Right atrium auricular region (tissue), 2 donors: ENCODE measurements at regions not wholly inside any gene's neighbourhood (a gene's known extent, or its start where the extent isn't known, plus 50 kb on each side); places are given as distances from the start of the nearest gene placed in this dataset.
A peak's percentile ranks its signal among the peaks of the same experiment; 100 is the strongest.

Source experiments
- DNase-seq: peaks from one replicate; pipeline ENCODE4 v3.0.0-alpha.2; 2019; ENCODE audit warnings: low spot score
- H3K27ac ChIP-seq, 2 donors: fragments of 200-600 bp; sonication (generic); 1 replicate in 1 of 2; 2 replicates in 1 of 2; pipeline ENCODE4 v1.5.1; 2016 to 2019
- H3K27me3 ChIP-seq, 2 donors: fragments of 200-600 bp; sonication (generic); one replicate each; pipeline versions ENCODE4 v1.5.1 to v1.6.0; 2017 to 2019
- H3K36me3 ChIP-seq: fragments of 200-600 bp; sonication (generic); one replicate; pipeline ENCODE4 v1.5.1; 2016
- H3K4me1 ChIP-seq, 2 donors: fragments of 200-600 bp; sonication (generic); one replicate each; pipeline versions ENCODE4 v1.5.1 to v1.6.0; 2017 to 2019
- H3K4me3 ChIP-seq, 2 donors: fragments of 200-600 bp; sonication (generic); 1 replicate in 1 of 2; 2 replicates in 1 of 2; pipeline ENCODE4 v1.5.1; 2017 to 2019; ENCODE audit warnings: mild to moderate bottlenecking in 1 of 2, moderate library complexity in 1 of 2
- H3K9me3 ChIP-seq, 2 donors: fragments of 200-600 bp; sonication (generic); one replicate each; pipeline ENCODE4 v1.5.1; 2019
- CTCF ChIP-seq, 2 donors: fragments of 200-600 bp; sonication (generic); IDR thresholded peaks; one replicate each; pipeline ENCODE4 v1.5.1; 2019; ENCODE audit warnings: antibody characterized with exemption in 2 of 2

GRCh38 chr13:27006519-27007161 lies 165.0 kb downstream of the USP12 start:
- peak overlapping the region; percentile 24 to 46 for H3K4me3 ChIP-seq
- H3K36me3 ChIP-seq, result no peaks in the 10 kb centered on the region
- no peak overlapping the region for H3K27ac ChIP-seq
- no peaks in the 10 kb centered on the region for H3K9me3 ChIP-seq
- peaks cover 0 to 19% of the 10 kb centered on the region in 2 donors for H3K4me1 ChIP-seq
- TF ChIP-seq CTCF (IDR thresholded peaks at IDR 0.05), result no peak
- H3K27me3 ChIP-seq, result no peaks in the 10 kb centered on the region
- no peak for DNase-seq

GRCh38 chr13:27005976-27006518 lies 165.6 kb downstream of the USP12 start:
- Histone ChIP-seq H3K9me3 (no peaks in the 10 kb centered on the region), H3K4me1 (peaks cover 0 to 19% of the 10 kb centered on the region in 2 donors), H3K36me3 (no peaks in the 10 kb centered on the region), H3K27ac (no peak overlapping the region), H3K27me3 (no peaks in the 10 kb centered on the region), H3K4me3 (peak overlapping the region in 1 of 2 donors; percentile 46)
- no peak for TF ChIP-seq CTCF (IDR thresholded peaks at IDR 0.05)
- DNase-seq, result no peak

- Histone ChIP-seq H3K9me3 (no peaks in the 10 kb centered on the region), H3K4me3 (no peak overlapping the region), H3K4me1 (peaks cover 0 to 19% of the 10 kb centered on the region in 2 donors), H3K27ac (no peak overlapping the region), H3K27me3 (no peaks in the 10 kb centered on the region), H3K36me3 (no peaks in the 10 kb centered on the region)
- DNase-seq, result no peak
- TF ChIP-seq CTCF (IDR thresholded peaks at IDR 0.05), result no peak
These were observed 166.1 kb downstream of the USP12 start for GRCh38 chr13:27005556-27005955.

GRCh38 chr13:27004866-27005265 lies 166.7 kb downstream of the USP12 start:
- H3K27ac ChIP-seq, result no peak overlapping the region
- DNase-seq, result no peak
- TF ChIP-seq CTCF (IDR thresholded peaks at IDR 0.05), result no peak

GRCh38 chr13:27004326-27004725 lies 167.3 kb downstream of the USP12 start:
- DNase-seq, result no peak
- no peak overlapping the region for H3K27ac ChIP-seq
- no peaks in the 10 kb centered on the region for H3K27me3 ChIP-seq
- H3K9me3 ChIP-seq, result no peaks in the 10 kb centered on the region
- H3K36me3 ChIP-seq, result no peaks in the 10 kb centered on the region
- no peak overlapping the region for H3K4me3 ChIP-seq
- H3K4me1 ChIP-seq, result peaks cover 0 to 19% of the 10 kb centered on the region in 2 donors
- no peak for TF ChIP-seq CTCF (IDR thresholded peaks at IDR 0.05)

More at GRCh38 chr13:27004866-27005265, 166.7 kb downstream of the USP12 start:
- Histone ChIP-seq H3K9me3 (no peaks in the 10 kb centered on the region), H3K27me3 (no peaks in the 10 kb centered on the region), H3K4me3 (no peak overlapping the region), H3K36me3 (no peaks in the 10 kb centered on the region), H3K4me1 (peaks cover 0 to 19% of the 10 kb centered on the region in 2 donors)

GRCh38 chr13:27001705-27002104 lies 169.9 kb downstream of the USP12 start:
- no peaks in the 10 kb centered on the region for H3K36me3 ChIP-seq
- H3K4me3 ChIP-seq, result no peak overlapping the region
- TF ChIP-seq CTCF (IDR thresholded peaks at IDR 0.05), result no peak

More at GRCh38 chr13:27001705-27002104, 169.9 kb downstream of the USP12 start:
- H3K27me3 ChIP-seq, result no peaks in the 10 kb centered on the region
- no peak overlapping the region for H3K27ac ChIP-seq
- no peak for DNase-seq
- no peaks in the 10 kb centered on the region for H3K9me3 ChIP-seq
- H3K4me1 ChIP-seq, result peaks cover 0 to 13% of the 10 kb centered on the region in 2 donors
